ENCODE measurements at regions not wholly inside any gene's neighbourhood (a gene's known extent, or its start where the extent isn't known, plus 50 kb on each side); places are given as distances from the start of the nearest gene placed in this dataset.

DNA sequence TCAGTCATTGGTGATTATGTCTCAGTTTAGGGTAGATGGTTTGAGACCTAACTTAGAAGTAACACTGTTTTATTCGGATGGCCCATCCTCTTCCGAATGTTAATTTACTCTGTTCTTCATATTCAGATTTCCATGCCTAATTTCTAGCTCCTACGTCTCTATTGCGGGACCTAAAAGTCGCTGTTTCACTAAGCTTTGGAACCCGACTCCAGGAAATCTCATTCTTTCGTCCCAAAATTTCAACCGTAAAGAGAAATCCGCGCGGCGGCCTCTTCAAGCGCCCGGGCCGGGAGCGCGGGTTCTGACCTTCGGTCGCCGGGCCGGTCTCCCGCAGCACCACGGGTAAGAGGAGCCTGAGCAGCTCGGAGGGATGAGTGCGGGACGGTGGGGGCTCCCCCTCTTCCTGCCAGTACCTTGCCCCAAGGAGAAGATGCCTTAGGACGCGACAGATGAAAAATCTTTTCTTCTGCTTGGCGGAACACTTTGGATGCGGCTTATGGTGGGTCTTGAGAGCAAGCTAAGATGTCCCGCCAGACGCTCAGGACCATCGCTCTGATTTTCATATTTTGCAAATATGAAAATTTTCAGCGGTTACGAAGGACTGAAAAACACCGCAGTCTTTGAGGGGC, 128.7 kb downstream of the PPIAL4G start:
- TF ChIP-seq MYC (IDR thresholded peaks at IDR 0.05; ENCODE audit: insufficient read depth, insufficient read length, insufficient replicate concordance, low read length, severe bottlenecking) (no peak), ZNF274 (IDR thresholded peaks at IDR 0.05; ENCODE audit: insufficient read depth, insufficient read length) (no peak), BMI1 (IDR thresholded peaks at IDR 0.05; ENCODE audit: borderline replicate concordance) (no peak), TAF1 (IDR thresholded peaks at IDR 0.05; ENCODE audit: borderline replicate concordance, low read depth, low read length) (no peak), KAT2A (conservative IDR thresholded peaks at IDR 0.05; ENCODE audit: control insufficient read depth, low read depth, low read length) (no peak), HDAC6 (IDR thresholded peaks at IDR 0.05; ENCODE audit: unreplicated experiment) (no peak), EP300 (IDR thresholded peaks at IDR 0.05; ENCODE audit: borderline replicate concordance in 1 of 2, control insufficient read depth in 1 of 2, low read depth in 2 of 2, low read length in 2 of 2) (no peak), SMAD1 (IDR thresholded peaks at IDR 0.05; ENCODE audit: low read depth, partially characterized antibody) (no peak), ESRRA (IDR thresholded peaks at IDR 0.05; ENCODE audit: low read length) (no peak)
- TF ChIP-seq, protein P1, sequence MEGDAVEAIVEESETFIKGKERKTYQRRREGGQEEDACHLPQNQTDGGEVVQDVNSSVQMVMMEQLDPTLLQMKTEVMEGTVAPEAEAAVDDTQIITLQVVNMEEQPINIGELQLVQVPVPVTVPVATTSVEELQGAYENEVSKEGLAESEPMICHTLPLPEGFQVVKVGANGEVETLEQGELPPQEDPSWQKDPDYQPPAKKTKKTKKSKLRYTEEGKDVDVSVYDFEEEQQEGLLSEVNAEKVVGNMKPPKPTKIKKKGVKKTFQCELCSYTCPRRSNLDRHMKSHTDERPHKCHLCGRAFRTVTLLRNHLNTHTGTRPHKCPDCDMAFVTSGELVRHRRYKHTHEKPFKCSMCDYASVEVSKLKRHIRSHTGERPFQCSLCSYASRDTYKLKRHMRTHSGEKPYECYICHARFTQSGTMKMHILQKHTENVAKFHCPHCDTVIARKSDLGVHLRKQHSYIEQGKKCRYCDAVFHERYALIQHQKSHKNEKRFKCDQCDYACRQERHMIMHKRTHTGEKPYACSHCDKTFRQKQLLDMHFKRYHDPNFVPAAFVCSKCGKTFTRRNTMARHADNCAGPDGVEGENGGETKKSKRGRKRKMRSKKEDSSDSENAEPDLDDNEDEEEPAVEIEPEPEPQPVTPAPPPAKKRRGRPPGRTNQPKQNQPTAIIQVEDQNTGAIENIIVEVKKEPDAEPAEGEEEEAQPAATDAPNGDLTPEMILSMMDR (IDR thresholded peaks at IDR 0.05 in 2 of 3, conservative IDR thresholded peaks at IDR 0.05 in 1 of 3; ENCODE audit: control insufficient read depth in 2 of 3, extremely low read depth in 1 of 3, insufficient read depth in 1 of 3, low read depth in 3 of 3, low read length in 3 of 3) = no peak
- TF ChIP-seq, protein P2, sequence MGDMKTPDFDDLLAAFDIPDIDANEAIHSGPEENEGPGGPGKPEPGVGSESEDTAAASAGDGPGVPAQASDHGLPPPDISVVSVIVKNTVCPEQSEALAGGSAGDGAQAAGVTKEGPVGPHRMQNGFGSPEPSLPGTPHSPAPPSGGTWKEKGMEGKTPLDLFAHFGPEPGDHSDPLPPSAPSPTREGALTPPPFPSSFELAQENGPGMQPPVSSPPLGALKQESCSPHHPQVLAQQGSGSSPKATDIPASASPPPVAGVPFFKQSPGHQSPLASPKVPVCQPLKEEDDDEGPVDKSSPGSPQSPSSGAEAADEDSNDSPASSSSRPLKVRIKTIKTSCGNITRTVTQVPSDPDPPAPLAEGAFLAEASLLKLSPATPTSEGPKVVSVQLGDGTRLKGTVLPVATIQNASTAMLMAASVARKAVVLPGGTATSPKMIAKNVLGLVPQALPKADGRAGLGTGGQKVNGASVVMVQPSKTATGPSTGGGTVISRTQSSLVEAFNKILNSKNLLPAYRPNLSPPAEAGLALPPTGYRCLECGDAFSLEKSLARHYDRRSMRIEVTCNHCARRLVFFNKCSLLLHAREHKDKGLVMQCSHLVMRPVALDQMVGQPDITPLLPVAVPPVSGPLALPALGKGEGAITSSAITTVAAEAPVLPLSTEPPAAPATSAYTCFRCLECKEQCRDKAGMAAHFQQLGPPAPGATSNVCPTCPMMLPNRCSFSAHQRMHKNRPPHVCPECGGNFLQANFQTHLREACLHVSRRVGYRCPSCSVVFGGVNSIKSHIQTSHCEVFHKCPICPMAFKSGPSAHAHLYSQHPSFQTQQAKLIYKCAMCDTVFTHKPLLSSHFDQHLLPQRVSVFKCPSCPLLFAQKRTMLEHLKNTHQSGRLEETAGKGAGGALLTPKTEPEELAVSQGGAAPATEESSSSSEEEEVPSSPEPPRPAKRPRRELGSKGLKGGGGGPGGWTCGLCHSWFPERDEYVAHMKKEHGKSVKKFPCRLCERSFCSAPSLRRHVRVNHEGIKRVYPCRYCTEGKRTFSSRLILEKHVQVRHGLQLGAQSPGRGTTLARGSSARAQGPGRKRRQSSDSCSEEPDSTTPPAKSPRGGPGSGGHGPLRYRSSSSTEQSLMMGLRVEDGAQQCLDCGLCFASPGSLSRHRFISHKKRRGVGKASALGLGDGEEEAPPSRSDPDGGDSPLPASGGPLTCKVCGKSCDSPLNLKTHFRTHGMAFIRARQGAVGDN (IDR thresholded peaks at IDR 0.05) = no peak
